Breast epithelium (tissue), 3 donors: ENCODE measurements at regions not wholly inside any gene's neighbourhood (a gene's known extent, or its start where the extent isn't known, plus 50 kb on each side); places are given as distances from the start of the nearest gene placed in this dataset.

Experiments used
- POLR2A ChIP-seq: fragments of 450-650 bp; IDR thresholded peaks from one replicate; pipeline ENCODE4 v1.6.1; 2016; ENCODE audit warnings: antibody characterized with exemption, mild to moderate bottlenecking, moderate library complexity
- TF ChIP-seq, protein P1 (sequence below), 3 donors: fragments of 450-650 bp; IDR thresholded peaks; one replicate each; pipeline ENCODE4 v1.5.1; 2016 to 2017; ENCODE audit warnings: antibody characterized with exemption in 3 of 3, mild to moderate bottlenecking in 3 of 3, moderate library complexity in 3 of 3

GRCh38 chr10:118922972-118923371 is 106.5 kb upstream of the NANOS1 start:
- TF ChIP-seq, protein P1, sequence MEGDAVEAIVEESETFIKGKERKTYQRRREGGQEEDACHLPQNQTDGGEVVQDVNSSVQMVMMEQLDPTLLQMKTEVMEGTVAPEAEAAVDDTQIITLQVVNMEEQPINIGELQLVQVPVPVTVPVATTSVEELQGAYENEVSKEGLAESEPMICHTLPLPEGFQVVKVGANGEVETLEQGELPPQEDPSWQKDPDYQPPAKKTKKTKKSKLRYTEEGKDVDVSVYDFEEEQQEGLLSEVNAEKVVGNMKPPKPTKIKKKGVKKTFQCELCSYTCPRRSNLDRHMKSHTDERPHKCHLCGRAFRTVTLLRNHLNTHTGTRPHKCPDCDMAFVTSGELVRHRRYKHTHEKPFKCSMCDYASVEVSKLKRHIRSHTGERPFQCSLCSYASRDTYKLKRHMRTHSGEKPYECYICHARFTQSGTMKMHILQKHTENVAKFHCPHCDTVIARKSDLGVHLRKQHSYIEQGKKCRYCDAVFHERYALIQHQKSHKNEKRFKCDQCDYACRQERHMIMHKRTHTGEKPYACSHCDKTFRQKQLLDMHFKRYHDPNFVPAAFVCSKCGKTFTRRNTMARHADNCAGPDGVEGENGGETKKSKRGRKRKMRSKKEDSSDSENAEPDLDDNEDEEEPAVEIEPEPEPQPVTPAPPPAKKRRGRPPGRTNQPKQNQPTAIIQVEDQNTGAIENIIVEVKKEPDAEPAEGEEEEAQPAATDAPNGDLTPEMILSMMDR (IDR thresholded peaks at IDR 0.05) = no peak
- TF ChIP-seq POLR2A = no peak
